HG03457 (cell line): ENCODE measurements at regions not wholly inside any gene's neighbourhood (a gene's known extent, or its start where the extent isn't known, plus 50 kb on each side); places are given as distances from the start of the nearest gene placed in this dataset.
"Not testable (repeated sequence)": the region's sequence is repeated elsewhere in the genome, so short reads cannot be mapped to it uniquely, and the experiment has no call there.

Experiments
- ATAC-seq: cut with Tn5 transposase; IDR thresholded peaks from one replicate; pipeline ENCODE4 v1.9.1; 2021; ENCODE audit warnings: moderate number of reproducible peaks; ENCODE audit not compliant: unreplicated experiment

- no peak for ATAC-seq
Observed at GRCh38 chr3:107942951-107943749, 147.7 kb downstream of the CD47 start.

- no peak for ATAC-seq
Observed at GRCh38 chr3:107942244-107942643, 148.6 kb downstream of the CD47 start.

- no peak for ATAC-seq
Observed at GRCh38 chr3:107939691-107940442, 151.0 kb downstream of the CD47 start.

DNA sequence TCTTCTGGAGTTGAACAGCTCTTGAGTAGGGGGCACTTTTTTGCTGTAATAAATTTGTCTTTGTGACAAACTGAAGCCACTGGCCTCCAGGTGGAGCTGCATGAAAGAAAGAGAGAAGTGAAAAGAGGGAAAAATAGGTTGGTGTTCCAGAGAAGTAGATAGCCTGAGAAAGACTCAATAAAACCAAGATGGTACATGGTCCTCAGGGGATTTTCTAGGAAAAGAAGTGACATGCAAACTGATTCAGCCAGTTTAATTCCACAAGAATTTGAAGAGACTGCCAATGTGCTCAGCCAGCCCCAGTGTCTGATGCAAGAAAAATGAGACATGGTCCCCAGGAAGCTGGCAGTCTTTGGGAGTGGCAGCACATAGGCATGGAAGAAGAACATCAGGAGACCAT is 152.7 kb downstream of the CD47 start:
- ATAC-seq: no peak

DNA sequence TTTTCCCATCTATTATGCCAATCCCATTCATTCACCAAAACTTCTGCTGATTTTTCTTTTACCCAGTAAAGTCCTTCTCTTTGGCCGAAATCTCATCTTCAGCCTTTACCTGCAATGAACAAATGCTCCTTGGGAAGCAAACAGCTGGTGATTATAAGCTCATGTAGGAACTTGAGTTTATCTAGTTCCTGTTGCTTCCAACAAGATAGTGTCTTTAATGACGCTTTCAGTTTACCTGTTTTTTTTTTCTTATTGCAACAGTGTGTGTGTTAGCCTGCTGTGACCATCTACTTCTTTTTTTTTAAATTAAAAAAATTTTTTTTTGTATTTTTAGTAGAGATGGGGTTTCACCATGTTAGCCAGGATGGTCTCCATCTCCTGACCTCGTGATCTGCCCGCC is 156.0 kb downstream of the CD47 start:
- ATAC-seq: no peak

DNA sequence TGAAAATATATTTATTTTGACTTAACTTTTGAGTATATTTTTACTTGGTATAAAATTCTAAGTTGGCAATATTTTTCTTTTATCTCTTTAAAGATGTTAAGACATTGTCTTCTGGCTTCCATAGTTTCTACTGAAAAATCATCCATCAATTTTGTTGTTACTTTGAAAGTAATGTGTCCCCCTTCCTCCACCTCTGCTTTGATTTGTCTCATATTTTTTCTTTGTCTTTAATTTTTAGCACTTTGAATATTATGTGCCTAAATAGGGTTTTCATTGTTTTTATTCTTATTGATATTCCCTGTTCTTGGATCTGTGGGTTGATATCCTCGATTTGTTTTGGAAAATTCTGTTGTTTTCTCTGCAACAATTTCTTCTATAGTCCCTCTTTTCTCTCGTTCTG is 157.4 kb downstream of the CD47 start:
- no peak for ATAC-seq

- no peak for ATAC-seq
Observed at GRCh38 chr3:107931326-107931725, 159.5 kb downstream of the CD47 start.

DNA sequence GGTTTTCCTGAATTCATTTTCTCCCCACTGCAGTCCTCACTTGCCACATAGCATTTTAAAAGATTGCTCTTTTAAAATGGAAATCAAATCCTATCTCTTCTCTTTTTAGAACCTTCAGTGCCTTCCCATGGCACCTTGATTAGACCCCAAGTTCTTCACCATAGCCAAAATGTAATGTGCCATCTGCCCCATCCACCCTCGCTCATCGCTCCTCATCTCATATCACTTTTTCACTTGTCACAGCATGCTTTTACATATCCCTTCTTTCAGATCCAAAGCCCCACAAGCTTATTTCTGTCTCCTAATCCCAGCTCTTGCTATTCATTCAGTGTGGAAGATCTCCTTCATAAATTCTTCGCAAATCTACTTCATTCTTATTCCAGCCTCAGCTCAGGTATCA is 161.7 kb downstream of the CD47 start:
- ATAC-seq: no peak

GRCh38 chr3:107928084-107928445 is 162.8 kb downstream of the CD47 start:
- peak; percentile 24 for ATAC-seq

DNA sequence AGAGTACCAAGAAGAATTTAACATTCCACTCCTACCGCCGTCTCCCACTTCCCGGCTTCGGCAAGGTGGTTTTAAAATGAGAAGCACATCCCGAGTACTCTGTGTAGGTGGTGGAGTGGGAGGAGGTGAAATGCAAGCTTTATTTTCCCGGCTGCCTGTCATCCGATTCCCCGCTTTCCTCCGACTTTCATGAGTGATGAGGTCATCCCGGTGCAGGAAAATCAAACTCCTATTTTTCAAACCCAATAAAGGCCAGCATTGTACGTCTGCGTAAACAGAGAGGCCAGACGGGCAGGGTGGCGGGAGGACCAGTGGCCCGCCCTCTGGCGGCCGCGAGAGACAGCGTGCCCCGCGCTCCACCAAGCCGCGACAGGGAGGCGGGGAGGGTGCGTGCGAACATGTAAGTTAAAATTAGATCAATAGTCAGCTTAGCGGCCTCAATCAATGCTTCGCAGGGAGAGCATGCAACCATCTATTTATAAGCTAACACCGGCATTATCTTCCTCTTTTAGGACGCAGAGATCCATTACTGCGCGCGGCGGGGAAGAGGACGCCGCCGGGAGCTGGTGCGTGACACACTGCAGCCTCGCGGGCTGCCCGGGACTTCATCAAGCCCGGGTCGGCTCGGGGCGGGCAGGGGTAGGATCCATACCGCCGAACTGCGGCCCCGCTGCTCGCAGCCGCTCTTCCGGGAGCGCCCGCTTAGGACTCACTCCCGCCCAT is 163.3 kb downstream of the CD47 start:
- peak; percentile 93 for ATAC-seq

DNA sequence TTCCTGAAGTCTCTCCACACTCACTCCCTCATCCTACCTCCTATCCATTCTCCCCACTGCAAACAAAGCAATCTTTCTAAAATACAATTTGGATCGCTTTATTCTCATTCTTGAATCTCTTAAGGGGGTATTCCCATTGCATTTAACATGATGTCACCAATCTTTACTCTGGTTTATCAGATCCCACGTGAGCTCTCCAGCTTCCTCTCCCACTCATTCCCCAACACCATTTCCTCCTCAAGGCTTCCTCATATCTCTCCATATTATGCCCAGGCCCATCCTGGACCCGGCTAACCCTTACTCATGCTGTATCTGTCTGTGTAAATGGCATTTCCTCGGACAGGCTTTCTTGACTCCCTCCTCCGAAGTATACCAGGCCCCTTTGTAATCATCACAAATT is 165.0 kb downstream of the CD47 start:
- ATAC-seq: no peak

DNA sequence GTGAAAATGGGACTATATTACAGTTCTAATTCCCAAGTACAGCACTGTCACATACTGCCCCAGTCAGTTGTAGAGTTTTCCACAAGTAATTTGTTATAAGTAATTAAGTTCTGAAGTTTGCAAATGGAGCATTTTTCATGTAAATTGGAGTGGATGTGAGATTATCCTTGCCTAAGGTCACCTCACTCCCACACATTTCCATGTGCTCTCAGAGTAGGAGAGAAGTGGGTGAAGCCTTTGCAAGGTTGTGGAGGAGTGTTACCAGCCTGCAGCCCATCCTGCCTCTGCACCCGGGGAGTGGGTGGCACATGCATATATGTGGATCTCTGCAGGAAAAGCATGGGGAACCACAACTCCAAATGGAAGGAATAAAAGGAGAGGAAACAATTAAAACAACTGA is 169.8 kb downstream of the CD47 start:
- no peak for ATAC-seq

DNA sequence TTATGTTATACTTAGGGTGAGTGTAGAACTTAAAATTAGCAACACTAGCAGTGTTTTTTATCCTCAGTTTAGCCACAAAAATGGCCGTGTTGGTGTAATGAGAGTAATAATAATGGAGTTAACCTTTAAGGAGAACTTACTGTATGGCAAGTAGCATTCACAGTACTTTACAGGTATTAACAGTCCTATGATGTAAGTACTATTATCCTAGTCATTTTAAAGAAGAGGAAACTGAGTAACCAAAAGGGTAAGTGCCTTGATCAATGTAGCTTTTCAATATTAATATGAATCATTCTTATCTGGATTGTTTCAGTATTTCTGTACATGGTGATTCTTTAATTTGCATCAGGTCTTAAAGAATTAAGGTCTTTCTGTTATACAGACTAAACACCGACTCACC is 170.3 kb downstream of the CD47 start:
- no peak for ATAC-seq

DNA sequence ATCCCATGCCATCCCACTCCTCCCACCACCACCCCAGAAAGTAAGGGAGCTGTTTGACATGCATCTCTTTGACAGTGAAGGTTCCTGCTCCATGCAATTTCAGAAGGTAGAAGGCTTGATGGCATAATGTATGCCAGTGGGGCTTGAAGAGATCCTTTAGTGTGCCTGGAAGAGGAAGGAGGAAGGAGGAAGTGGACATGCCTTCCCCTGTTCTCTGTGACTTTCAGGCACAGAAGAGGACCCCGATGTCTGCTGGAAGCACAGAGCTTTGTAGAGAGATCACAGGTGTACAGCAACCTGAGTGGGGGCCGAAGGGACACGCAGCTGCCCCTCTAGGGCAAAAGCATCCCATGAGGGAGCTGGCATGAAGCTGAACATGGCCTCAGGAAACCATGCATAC is 171.6 kb downstream of the CD47 start:
- ATAC-seq: no peak

GRCh38 chr3:107916171-107916570 is 174.7 kb downstream of the CD47 start:
- no peak for ATAC-seq

- ATAC-seq: no peak
Observed at GRCh38 chr3:107915706-107916105, 175.1 kb downstream of the CD47 start.

DNA sequence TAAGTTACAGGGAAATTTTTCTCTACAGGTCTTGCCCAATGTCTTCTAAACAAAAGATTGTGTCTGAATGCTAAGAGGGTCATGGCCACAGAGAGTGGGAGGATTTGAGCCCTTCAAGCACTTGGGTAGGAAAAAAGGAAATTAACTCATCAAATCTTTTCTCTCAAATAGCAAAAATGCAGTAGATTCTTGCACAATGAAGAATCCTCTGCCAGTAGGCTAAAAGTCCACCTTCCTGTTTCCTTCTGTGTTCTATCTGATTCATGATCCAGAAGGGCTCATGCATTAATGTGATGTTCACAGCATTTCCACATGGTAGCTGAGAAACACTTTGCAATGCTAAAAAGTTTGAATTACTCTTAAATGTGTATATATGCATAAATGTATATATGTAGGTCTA is 177.1 kb downstream of the CD47 start:
- no peak for ATAC-seq

DNA sequence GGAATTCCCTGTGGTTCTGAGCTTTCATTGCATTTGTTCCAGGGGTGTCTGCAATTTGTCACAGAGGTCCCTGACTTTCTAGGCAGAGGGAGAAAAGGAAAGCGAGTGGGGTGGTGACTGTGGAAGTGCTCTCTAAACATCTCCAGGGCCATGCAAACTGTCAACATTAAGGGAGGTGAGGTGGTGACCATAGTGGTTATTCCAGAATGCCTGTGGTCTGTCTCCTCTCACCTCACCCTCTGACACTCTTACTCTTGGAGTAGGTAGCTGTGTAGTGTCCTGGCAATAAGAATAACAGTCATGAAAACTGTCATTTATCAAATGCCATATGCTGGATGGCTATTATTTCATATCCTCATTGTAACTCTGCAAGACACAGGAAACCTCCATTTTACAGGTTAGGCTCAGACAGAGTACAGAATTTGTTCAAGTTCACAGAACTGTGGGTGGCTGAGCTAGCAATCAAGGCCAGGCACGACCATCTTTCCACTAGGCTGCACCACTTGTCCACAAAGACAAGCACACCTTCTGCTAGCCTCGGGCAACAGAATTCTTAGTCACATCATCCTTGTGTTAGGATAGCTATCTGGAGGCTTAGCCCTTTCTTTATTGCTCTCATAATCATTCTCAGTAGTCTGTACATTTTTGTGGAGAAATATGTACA is 179.4 kb downstream of the CD47 start:
- no peak for ATAC-seq

DNA sequence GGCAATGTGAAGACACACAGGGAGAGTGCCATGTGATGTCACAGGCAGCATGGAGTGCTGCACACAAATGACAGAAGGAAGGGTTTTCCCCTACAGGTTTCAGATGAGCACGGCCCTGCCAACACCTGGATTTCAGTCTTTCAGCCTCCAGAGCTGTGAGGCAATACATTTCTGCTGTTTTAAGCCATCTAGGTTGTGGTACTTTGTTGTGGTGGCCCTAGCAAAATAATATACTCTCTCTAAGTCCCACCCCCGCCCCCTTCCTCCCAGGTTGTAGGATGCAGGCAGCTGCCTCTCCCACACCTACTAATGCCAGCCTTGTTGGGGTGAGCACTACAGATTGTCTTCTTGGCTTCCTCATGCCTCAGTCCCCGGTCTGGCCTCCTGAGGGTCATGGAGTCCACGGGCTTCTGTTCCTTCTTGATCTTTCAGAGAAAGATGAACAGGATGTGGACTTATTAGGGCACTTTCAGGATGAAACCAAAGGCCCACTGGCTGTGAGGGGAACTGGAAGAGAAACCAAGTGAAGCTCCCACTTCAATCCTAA is 180.0 kb downstream of the CD47 start:
- ATAC-seq: peak; percentile 96

GRCh38 chr3:107909583-107909982 is 181.2 kb downstream of the CD47 start:
- ATAC-seq: not testable (repeated sequence)

GRCh38 chr3:107907996-107908395 is 182.8 kb downstream of the CD47 start:
- ATAC-seq: no peak
